ENCODE measurements at regions not wholly inside any gene's neighbourhood (a gene's known extent, or its start where the extent isn't known, plus 50 kb on each side); places are given as distances from the start of the nearest gene placed in this dataset.
"Not testable (repeated sequence)": the region's sequence is repeated elsewhere in the genome, so short reads cannot be mapped to it uniquely, and the experiment has no call there.

DNA sequence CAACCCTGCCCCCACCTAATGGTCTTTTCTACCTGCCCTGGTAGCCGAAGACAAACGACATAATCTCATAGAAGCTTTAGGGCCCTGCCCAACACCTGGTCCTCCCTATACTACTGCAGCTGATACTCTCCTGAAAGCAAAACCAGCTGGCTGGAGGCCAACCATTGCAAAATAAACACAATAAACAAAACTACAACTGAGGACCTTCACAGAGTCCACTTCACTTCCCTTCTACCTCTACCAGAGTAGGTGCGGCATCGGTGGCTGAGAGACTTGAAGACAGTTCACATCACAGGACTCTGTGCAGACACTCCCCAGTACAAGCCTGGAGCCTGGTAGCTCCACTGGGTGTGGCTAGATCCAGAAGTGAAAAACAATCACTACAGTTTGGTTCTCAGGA lies 476.2 kb downstream of the MMUT start:
- TF ChIP-seq CTCF (IDR thresholded peaks at IDR 0.05; ENCODE audit: low read depth, low read length) (no peak), POLR2A (IDR thresholded peaks at IDR 0.05; ENCODE audit: extremely low read depth, insufficient read length) (no peak), MYC (IDR thresholded peaks at IDR 0.05; ENCODE audit: low read depth, low read length) (no peak)
- TF ChIP-seq, protein P1, sequence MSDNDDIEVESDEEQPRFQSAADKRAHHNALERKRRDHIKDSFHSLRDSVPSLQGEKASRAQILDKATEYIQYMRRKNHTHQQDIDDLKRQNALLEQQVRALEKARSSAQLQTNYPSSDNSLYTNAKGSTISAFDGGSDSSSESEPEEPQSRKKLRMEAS (IDR thresholded peaks at IDR 0.05; ENCODE audit: low read depth, low read length), result no peak
- no peak for DNase-seq (ENCODE audit: low read depth)

DNA sequence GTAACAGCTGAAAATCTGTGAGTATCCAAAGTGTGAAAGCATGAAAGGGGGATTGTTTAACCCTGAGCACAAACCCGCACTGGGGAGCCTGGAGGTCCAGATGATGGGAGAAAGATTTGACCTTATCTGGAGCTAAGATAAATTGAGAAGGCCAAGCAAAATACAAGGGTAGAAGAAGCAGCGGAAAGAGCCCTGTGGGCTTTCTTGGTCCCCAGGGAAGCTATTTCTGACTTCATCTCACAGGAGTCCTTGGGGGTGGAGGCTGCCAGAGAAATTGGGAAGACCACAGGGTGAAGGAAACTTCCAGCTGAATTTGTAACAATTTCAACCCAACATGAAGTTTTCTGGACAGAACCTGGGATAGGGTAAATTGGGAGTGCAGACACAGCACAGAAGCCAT lies 476.9 kb downstream of the MMUT start:
- no peak for DNase-seq (ENCODE audit: low read depth)
- TF ChIP-seq, protein P1 (IDR thresholded peaks at IDR 0.05; ENCODE audit: low read depth, low read length), result no peak
- TF ChIP-seq MYC (IDR thresholded peaks at IDR 0.05; ENCODE audit: low read depth, low read length), result no peak
- no peak for TF ChIP-seq POLR2A (IDR thresholded peaks at IDR 0.05; ENCODE audit: extremely low read depth, insufficient read length)
- TF ChIP-seq CTCF (IDR thresholded peaks at IDR 0.05; ENCODE audit: low read depth, low read length), result no peak
- no peak overlapping the region for H3K4me3 ChIP-seq (ENCODE audit: low read depth, low read length)

More for the DNA sequence above, 476.2 kb downstream of the MMUT start:
- no peak overlapping the region for H3K4me3 ChIP-seq (ENCODE audit: low read depth, low read length)

DNA sequence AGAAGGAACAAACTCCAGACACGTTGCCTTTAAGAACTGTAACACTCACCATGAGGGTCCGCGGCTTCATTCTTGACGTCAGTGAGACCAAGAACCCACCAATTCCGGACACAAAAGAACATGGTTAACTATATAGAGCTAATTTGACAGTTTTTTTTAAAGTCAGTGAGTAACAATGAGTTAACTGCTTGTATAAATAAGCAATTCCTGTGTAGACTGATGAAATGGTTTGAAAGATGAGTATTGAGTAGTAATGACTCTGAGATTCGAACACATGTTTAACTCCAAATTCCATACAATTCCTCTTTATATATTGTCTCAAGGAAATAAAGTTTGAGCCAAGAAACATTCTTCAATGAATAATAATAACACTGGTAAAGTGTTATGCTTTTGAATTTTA lies 478.0 kb downstream of the MMUT start:
- H3K4me3 ChIP-seq (ENCODE audit: low read depth, low read length), result no peak overlapping the region
- no peak for DNase-seq (ENCODE audit: low read depth)
- TF ChIP-seq, protein P1 (IDR thresholded peaks at IDR 0.05; ENCODE audit: low read depth, low read length), result no peak
- TF ChIP-seq POLR2A (IDR thresholded peaks at IDR 0.05; ENCODE audit: extremely low read depth, insufficient read length) (no peak), MYC (IDR thresholded peaks at IDR 0.05; ENCODE audit: low read depth, low read length) (no peak), CTCF (IDR thresholded peaks at IDR 0.05; ENCODE audit: low read depth, low read length) (no peak)

- not testable (repeated sequence) for DNase-seq (ENCODE audit: low read depth); H3K4me3 ChIP-seq (ENCODE audit: low read depth, low read length)
Observed at GRCh38 chr6:48983968-48984367, 479.1 kb downstream of the MMUT start.

DNA sequence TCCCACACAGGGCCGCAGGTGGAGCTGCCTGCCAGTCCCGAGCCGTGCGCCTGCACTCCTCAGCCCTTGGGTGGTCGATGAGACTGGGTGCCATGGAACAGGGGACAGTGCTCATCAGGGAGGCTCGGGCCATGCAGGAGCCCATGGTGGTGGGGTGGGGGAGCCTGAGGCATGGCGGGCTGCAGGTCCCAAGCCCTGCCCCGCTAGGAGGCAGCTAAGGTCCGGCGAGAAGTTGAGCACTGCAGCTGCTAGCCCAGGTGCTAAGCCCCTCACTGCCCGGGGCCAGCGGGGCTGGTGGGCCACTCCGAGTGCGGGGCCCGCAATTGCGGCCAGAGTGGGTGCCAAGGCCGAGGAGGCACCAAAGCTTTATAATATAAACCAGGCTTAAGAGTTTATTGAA lies 479.7 kb downstream of the MMUT start:
- H3K4me3 ChIP-seq (ENCODE audit: low read depth, low read length), result no peak overlapping the region
- DNase-seq (ENCODE audit: low read depth), result no peak
- TF ChIP-seq, protein P1 (IDR thresholded peaks at IDR 0.05; ENCODE audit: low read depth, low read length), result no peak
- TF ChIP-seq CTCF (IDR thresholded peaks at IDR 0.05; ENCODE audit: low read depth, low read length) (no peak), MYC (IDR thresholded peaks at IDR 0.05; ENCODE audit: low read depth, low read length) (no peak), POLR2A (IDR thresholded peaks at IDR 0.05; ENCODE audit: extremely low read depth, insufficient read length) (no peak)

GRCh38 chr6:48979806-48980205 lies 483.2 kb downstream of the MMUT start:
- DNase-seq (ENCODE audit: low read depth), result no peak
- no peak overlapping the region for H3K4me3 ChIP-seq (ENCODE audit: low read depth, low read length)
- TF ChIP-seq CTCF (IDR thresholded peaks at IDR 0.05; ENCODE audit: low read depth, low read length), result no peak
- no peak for TF ChIP-seq POLR2A (IDR thresholded peaks at IDR 0.05; ENCODE audit: extremely low read depth, insufficient read length)
- TF ChIP-seq, protein P1 (IDR thresholded peaks at IDR 0.05; ENCODE audit: low read depth, low read length), result no peak
- no peak for TF ChIP-seq MYC (IDR thresholded peaks at IDR 0.05; ENCODE audit: low read depth, low read length)

Data from NB4 (cell line).